ENCODE measurements at regions not wholly inside any gene's neighbourhood (a gene's known extent, or its start where the extent isn't known, plus 50 kb on each side); places are given as distances from the start of the nearest gene placed in this dataset.

GRCh38 chr5:113652161-113652560, 138.7 kb downstream of the YTHDC2 start:
- Histone ChIP-seq H3K9me3 (ENCODE audit: control insufficient read depth, low read length) (peaks cover 4% of the 10 kb centered on the region), H3K36me3 (ENCODE audit: control insufficient read depth, insufficient read depth, low read length, severe bottlenecking) (no peaks in the 10 kb centered on the region), H3K4me1 (ENCODE audit: control insufficient read depth, insufficient read depth, low read length) (no peaks in the 10 kb centered on the region), H3K27me3 (replicated peaks; ENCODE audit: control insufficient read depth, insufficient read depth, low read length) (no peaks in the 10 kb centered on the region), H3K9ac (ENCODE audit: low read length) (no peak overlapping the region), H3K4me3 (ENCODE audit: low read length) (no peak overlapping the region)
- DNase-seq (ENCODE audit: low read depth) = no peak

GRCh38 chr5:113654828-113655227, 141.3 kb downstream of the YTHDC2 start:
- no peaks in the 10 kb centered on the region for H3K36me3 ChIP-seq (ENCODE audit: control insufficient read depth, insufficient read depth, low read length, severe bottlenecking)
- H3K4me3 ChIP-seq (ENCODE audit: low read length) = no peak overlapping the region

GRCh38 chr5:113660206-113660605, 146.7 kb downstream of the YTHDC2 start:
- peak; percentile 2 for DNase-seq (ENCODE audit: low read depth)
- no peaks in the 10 kb centered on the region for H3K4me1 ChIP-seq (ENCODE audit: control insufficient read depth, insufficient read depth, low read length)
- no peaks in the 10 kb centered on the region for H3K9me3 ChIP-seq (ENCODE audit: control insufficient read depth, low read length)

More at GRCh38 chr5:113654828-113655227, 141.3 kb downstream of the YTHDC2 start:
- H3K9ac ChIP-seq (ENCODE audit: low read length) = no peak overlapping the region
- no peaks in the 10 kb centered on the region for H3K27me3 ChIP-seq (replicated peaks; ENCODE audit: control insufficient read depth, insufficient read depth, low read length)
- DNase-seq (ENCODE audit: low read depth) = no peak
- H3K9me3 ChIP-seq (ENCODE audit: control insufficient read depth, low read length) = peaks cover 4% of the 10 kb centered on the region
- H3K4me1 ChIP-seq (ENCODE audit: control insufficient read depth, insufficient read depth, low read length) = no peaks in the 10 kb centered on the region

DNA sequence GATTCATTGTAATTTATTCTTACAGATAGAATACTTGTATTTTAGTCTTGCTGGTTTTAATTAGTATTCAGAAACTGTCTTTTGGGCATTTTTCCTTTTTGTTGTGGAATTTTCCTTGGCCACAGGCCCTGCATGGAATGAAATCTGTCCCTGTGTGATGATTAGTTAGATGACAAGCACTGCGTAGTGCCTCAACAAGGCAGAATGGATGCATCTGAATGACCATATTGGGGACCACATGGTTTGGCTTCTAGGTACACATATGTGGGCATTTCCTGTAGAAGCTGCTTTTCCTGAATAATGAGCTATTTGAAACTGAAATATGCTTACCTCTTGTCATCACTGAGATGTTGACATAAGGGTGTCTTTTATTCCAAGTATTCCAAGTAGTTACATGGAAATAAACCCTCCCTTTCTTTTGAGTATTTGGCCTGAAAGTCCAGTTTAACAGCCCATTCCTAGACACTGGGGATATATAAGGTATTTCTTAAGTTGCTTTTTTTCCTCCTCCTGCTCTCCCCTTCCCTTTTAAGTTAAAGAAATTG, 147.3 kb downstream of the YTHDC2 start:
- no peak overlapping the region for H3K9ac ChIP-seq (ENCODE audit: low read length)
- no peaks in the 10 kb centered on the region for H3K36me3 ChIP-seq (ENCODE audit: control insufficient read depth, insufficient read depth, low read length, severe bottlenecking)
- DNase-seq (ENCODE audit: low read depth) = no peak
- no peaks in the 10 kb centered on the region for H3K9me3 ChIP-seq (ENCODE audit: control insufficient read depth, low read length)
- H3K4me1 ChIP-seq (ENCODE audit: control insufficient read depth, insufficient read depth, low read length) = no peaks in the 10 kb centered on the region
- peaks cover 3% of the 10 kb centered on the region for H3K27me3 ChIP-seq (replicated peaks; ENCODE audit: control insufficient read depth, insufficient read depth, low read length)
- H3K4me3 ChIP-seq (ENCODE audit: low read length) = no peak overlapping the region

More at GRCh38 chr5:113660206-113660605, 146.7 kb downstream of the YTHDC2 start:
- H3K4me3 ChIP-seq (ENCODE audit: low read length) = no peak overlapping the region
- peaks cover 3% of the 10 kb centered on the region for H3K27me3 ChIP-seq (replicated peaks; ENCODE audit: control insufficient read depth, insufficient read depth, low read length)
- H3K9ac ChIP-seq (ENCODE audit: low read length) = no peak overlapping the region
- no peaks in the 10 kb centered on the region for H3K36me3 ChIP-seq (ENCODE audit: control insufficient read depth, insufficient read depth, low read length, severe bottlenecking)

- Histone ChIP-seq H3K9ac (ENCODE audit: low read length) (no peak overlapping the region), H3K9me3 (ENCODE audit: control insufficient read depth, low read length) (peaks cover 2% of the 10 kb centered on the region), H3K27me3 (replicated peaks; ENCODE audit: control insufficient read depth, insufficient read depth, low read length) (peaks cover 3% of the 10 kb centered on the region), H3K4me1 (ENCODE audit: control insufficient read depth, insufficient read depth, low read length) (no peaks in the 10 kb centered on the region), H3K4me3 (ENCODE audit: low read length) (no peak overlapping the region), H3K36me3 (ENCODE audit: control insufficient read depth, insufficient read depth, low read length, severe bottlenecking) (no peaks in the 10 kb centered on the region)
- peak; percentile 3 for DNase-seq (ENCODE audit: low read depth)
Measured at GRCh38 chr5:113663879-113664541, 150.5 kb downstream of the YTHDC2 start.

DNA sequence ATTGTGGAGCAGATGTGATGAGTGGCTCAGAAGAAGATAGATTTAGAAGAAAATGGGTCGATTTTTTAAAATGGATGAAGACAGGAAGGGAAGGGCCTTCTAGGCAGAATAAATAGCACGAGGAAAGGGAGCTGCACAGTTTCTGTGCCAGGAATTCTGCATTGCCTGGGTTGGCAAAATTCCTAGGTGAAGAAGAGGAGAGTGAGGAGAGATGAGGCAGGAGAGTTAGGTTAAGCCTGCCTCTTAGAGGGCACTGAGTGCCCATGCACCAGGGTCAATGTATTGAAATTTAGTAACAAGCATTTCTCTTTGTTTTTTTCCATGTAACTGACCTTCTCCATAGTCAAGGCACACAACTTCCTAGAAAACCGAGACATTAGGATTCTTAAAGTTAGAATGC, 159.5 kb downstream of the YTHDC2 start:
- Histone ChIP-seq H3K9me3 (ENCODE audit: control insufficient read depth, low read length) (peaks cover 9% of the 10 kb centered on the region), H3K4me3 (ENCODE audit: low read length) (no peak overlapping the region), H3K36me3 (ENCODE audit: control insufficient read depth, insufficient read depth, low read length, severe bottlenecking) (no peaks in the 10 kb centered on the region), H3K27me3 (replicated peaks; ENCODE audit: control insufficient read depth, insufficient read depth, low read length) (no peaks in the 10 kb centered on the region), H3K9ac (ENCODE audit: low read length) (no peak overlapping the region), H3K4me1 (ENCODE audit: control insufficient read depth, insufficient read depth, low read length) (no peaks in the 10 kb centered on the region)
- no peak for DNase-seq (ENCODE audit: low read depth)

DNA sequence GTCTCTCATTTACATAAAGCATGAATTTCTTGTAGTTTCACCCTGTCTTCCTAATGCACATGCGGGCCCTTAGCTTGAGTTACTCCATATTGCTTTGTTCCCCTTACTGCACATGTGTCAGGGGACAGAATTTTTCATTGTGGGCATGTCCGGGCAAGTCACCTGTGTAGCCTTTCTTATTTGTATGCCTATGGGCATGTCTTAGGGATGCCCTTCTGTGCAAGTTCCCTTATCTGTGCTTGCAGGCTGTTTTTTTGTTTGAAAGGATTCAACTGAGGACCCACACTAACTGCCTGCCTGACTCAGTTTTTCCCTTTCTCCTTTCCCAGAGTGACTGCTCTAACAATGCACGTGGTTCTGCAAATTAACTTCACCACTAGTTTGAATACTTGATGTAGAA, 161.7 kb downstream of the YTHDC2 start:
- Histone ChIP-seq H3K4me3 (ENCODE audit: low read length) (no peak overlapping the region), H3K36me3 (ENCODE audit: control insufficient read depth, insufficient read depth, low read length, severe bottlenecking) (no peaks in the 10 kb centered on the region)
- DNase-seq (ENCODE audit: low read depth) = no peak

GRCh38 chr5:113678202-113678601, 164.7 kb downstream of the YTHDC2 start:
- no peaks in the 10 kb centered on the region for H3K4me1 ChIP-seq (ENCODE audit: control insufficient read depth, insufficient read depth, low read length)
- H3K27me3 ChIP-seq (replicated peaks; ENCODE audit: control insufficient read depth, insufficient read depth, low read length) = no peaks in the 10 kb centered on the region
- H3K9ac ChIP-seq (ENCODE audit: low read length) = no peak overlapping the region
- peaks cover 5% of the 10 kb centered on the region for H3K9me3 ChIP-seq (ENCODE audit: control insufficient read depth, low read length)
- H3K36me3 ChIP-seq (ENCODE audit: control insufficient read depth, insufficient read depth, low read length, severe bottlenecking) = no peaks in the 10 kb centered on the region
- H3K4me3 ChIP-seq (ENCODE audit: low read length) = no peak overlapping the region
- DNase-seq (ENCODE audit: low read depth) = no peak

More for the DNA sequence above, 161.7 kb downstream of the YTHDC2 start:
- Histone ChIP-seq H3K27me3 (replicated peaks; ENCODE audit: control insufficient read depth, insufficient read depth, low read length) (no peaks in the 10 kb centered on the region), H3K9me3 (ENCODE audit: control insufficient read depth, low read length) (peaks cover 5% of the 10 kb centered on the region), H3K4me1 (ENCODE audit: control insufficient read depth, insufficient read depth, low read length) (no peaks in the 10 kb centered on the region), H3K9ac (ENCODE audit: low read length) (no peak overlapping the region)

DNA sequence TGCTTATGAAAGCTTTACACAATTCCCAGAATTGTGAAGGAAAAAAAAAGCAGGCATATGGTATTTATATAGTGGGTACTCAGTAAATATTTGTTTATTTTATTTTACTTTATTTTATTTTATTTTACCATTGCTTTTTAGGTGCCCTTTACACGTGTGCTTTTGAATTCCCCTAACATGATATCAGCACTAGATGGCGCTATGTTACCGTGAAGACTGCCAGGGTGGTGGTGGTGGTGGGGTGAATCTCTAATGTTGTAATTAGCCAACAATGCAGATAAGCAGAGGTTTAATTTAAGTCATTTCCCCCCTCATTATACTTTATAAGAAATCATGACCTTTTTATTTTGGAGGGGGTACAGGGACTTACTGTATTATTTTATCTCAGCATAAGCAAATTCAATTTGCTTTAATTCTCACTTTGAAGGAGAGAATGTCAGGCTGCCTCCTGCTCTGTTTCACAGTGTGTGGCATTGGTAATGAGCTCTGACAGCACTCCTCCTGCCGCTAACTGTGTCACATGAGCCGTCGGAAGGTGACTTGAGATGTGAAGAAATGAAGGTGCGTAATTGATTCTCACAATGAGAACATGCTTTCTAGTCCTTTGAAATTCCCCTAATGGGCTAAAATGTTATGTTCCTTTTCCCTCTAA, 165.6 kb downstream of the YTHDC2 start:
- Histone ChIP-seq H3K4me1 (ENCODE audit: control insufficient read depth, insufficient read depth, low read length) (no peaks in the 10 kb centered on the region), H3K36me3 (ENCODE audit: control insufficient read depth, insufficient read depth, low read length, severe bottlenecking) (no peaks in the 10 kb centered on the region), H3K4me3 (ENCODE audit: low read length) (no peak overlapping the region), H3K9ac (ENCODE audit: low read length) (no peak overlapping the region), H3K27me3 (replicated peaks; ENCODE audit: control insufficient read depth, insufficient read depth, low read length) (no peaks in the 10 kb centered on the region), H3K9me3 (ENCODE audit: control insufficient read depth, low read length) (peaks cover 1% of the 10 kb centered on the region)
- peak; percentile 78 for DNase-seq (ENCODE audit: low read depth)

- no peak overlapping the region for H3K4me3 ChIP-seq (ENCODE audit: low read length)
- no peak overlapping the region for H3K9ac ChIP-seq (ENCODE audit: low read length)
- DNase-seq (ENCODE audit: low read depth) = no peak
- H3K4me1 ChIP-seq (ENCODE audit: control insufficient read depth, insufficient read depth, low read length) = no peaks in the 10 kb centered on the region
- H3K36me3 ChIP-seq (ENCODE audit: control insufficient read depth, insufficient read depth, low read length, severe bottlenecking) = no peaks in the 10 kb centered on the region
- no peaks in the 10 kb centered on the region for H3K27me3 ChIP-seq (replicated peaks; ENCODE audit: control insufficient read depth, insufficient read depth, low read length)
- no peaks in the 10 kb centered on the region for H3K9me3 ChIP-seq (ENCODE audit: control insufficient read depth, low read length)
Measured at GRCh38 chr5:113680534-113680933, 167.0 kb downstream of the YTHDC2 start.

- Histone ChIP-seq H3K27me3 (replicated peaks; ENCODE audit: control insufficient read depth, insufficient read depth, low read length) (peaks cover 7% of the 10 kb centered on the region), H3K9me3 (ENCODE audit: control insufficient read depth, low read length) (no peaks in the 10 kb centered on the region), H3K9ac (ENCODE audit: low read length) (no peak overlapping the region), H3K4me3 (ENCODE audit: low read length) (no peak overlapping the region), H3K36me3 (ENCODE audit: control insufficient read depth, insufficient read depth, low read length, severe bottlenecking) (no peaks in the 10 kb centered on the region), H3K4me1 (ENCODE audit: control insufficient read depth, insufficient read depth, low read length) (no peaks in the 10 kb centered on the region)
- DNase-seq (ENCODE audit: low read depth) = no peak
Measured at GRCh38 chr5:113682497-113683136, 169.1 kb downstream of the YTHDC2 start.

Measured in adipocyte (in vitro differentiated cells).